ENCODE measurements at regions not wholly inside any gene's neighbourhood (a gene's known extent, or its start where the extent isn't known, plus 50 kb on each side); places are given as distances from the start of the nearest gene placed in this dataset.

GRCh38 chr4:171472230-171472629 lies 341.0 kb upstream of the GALNTL6 start:
- TF ChIP-seq CTCF (IDR thresholded peaks at IDR 0.05 in 4 of 5, conservative IDR thresholded peaks at IDR 0.05 in 1 of 5) (no peak), POLR2A (IDR thresholded peaks at IDR 0.05) (no peak)

Measured in gastrocnemius medialis (tissue), 4 donors.